Body of pancreas (tissue), 4 donors: ENCODE measurements at regions not wholly inside any gene's neighbourhood (a gene's known extent, or its start where the extent isn't known, plus 50 kb on each side); places are given as distances from the start of the nearest gene placed in this dataset.
"Not testable (repeated sequence)": the region's sequence is repeated elsewhere in the genome, so short reads cannot be mapped to it uniquely, and the experiment has no call there.

ENCODE experiments used
- ATAC-seq: fragments of 150-250 bp; one replicate; pipeline ENCODE4 v1.9.1; 2016
- DNase-seq, 4 donors: peaks; one replicate each; pipeline ENCODE4 v3.0.0-alpha.2; 2019
- H3K27ac ChIP-seq, 4 donors: fragments of 200-600 bp; sonication (generic); 1 replicate in 3 of 4; 2 replicates in 1 of 4; pipeline versions ENCODE4 v1.5.1 to v1.6.1; 2016 to 2019; ENCODE audit warnings: mild to moderate bottlenecking in 1 of 4, mixed read lengths in 1 of 4, moderate library complexity in 1 of 4
- H3K27me3 ChIP-seq, 2 donors: fragments of 200-600 bp; sonication (generic); one replicate each; pipeline ENCODE4 v1.6.0; 2016; ENCODE audit warnings: mild to moderate bottlenecking in 1 of 2
- H3K36me3 ChIP-seq, 2 donors: fragments of 200-600 bp; sonication (generic); replicated peaks in 1 of 2; 2 replicates each; pipeline ENCODE4 v1.5.1; 2016; ENCODE audit warnings: low read depth in 2 of 2; ENCODE audit not compliant: insufficient read depth in 1 of 2
- H3K4me1 ChIP-seq: fragments of 200-600 bp; sonication (generic); one replicate; pipeline ENCODE4 v1.6.0; 2016
- H3K4me3 ChIP-seq, 2 donors: fragments of 200-600 bp; sonication (generic); 1 replicate in 1 of 2; 2 replicates in 1 of 2; pipeline ENCODE4 v1.5.1; 2016 to 2019
- H3K9me3 ChIP-seq, 3 donors: fragments of 200-600 bp; sonication (generic); 1 replicate in 2 of 3; 2 replicates in 1 of 3; pipeline ENCODE4 v1.5.1; 2016
- CTCF ChIP-seq, 7 experiments: fragments of 450-650 bp in 4 of 7; fragments of 200-600 bp in 3 of 7; sonication (generic) in 3 of 7; IDR thresholded peaks; one replicate each; pipeline ENCODE4 v1.5.1; 2016 to 2019; ENCODE audit warnings: antibody characterized with exemption in 7 of 7
- POLR2A ChIP-seq, 3 donors: fragments of 450-650 bp; IDR thresholded peaks; one replicate each; pipeline ENCODE4 v1.6.1; 2016; ENCODE audit warnings: antibody characterized with exemption in 3 of 3, mild to moderate bottlenecking in 2 of 3
- WGBS, 2 donors: methylation state at CpG; one replicate each; pipeline ENCODE4 v1.1.5; 2017; 5-methylcytosine and 5-hydroxymethylcytosine counted together
- intact Hi-C: fragments of 100-400 bp; cut with DNase I; formaldehyde crosslinking; loops from one replicate; pipeline ENCODE4 v1.15.1; 2023

GRCh38 chr7:81045491-81046030 is 126.7 kb upstream of the SEMA3C start:
- no peaks in the 10 kb centered on the region for H3K4me1 ChIP-seq
- ATAC-seq (no peak), DNase-seq (no peak)
- no peaks in the 10 kb centered on the region for H3K9me3 ChIP-seq
- H3K4me3 ChIP-seq: no peak overlapping the region
- H3K27ac ChIP-seq: no peak overlapping the region
- no peaks in the 10 kb centered on the region for H3K27me3 ChIP-seq
- intact Hi-C loops: no loop called here
- TF ChIP-seq CTCF (IDR thresholded peaks at IDR 0.05): no peak
- TF ChIP-seq POLR2A (IDR thresholded peaks at IDR 0.05): no peak
- H3K36me3 ChIP-seq: no peaks in the 10 kb centered on the region

GRCh38 chr7:81042646-81043045 is 123.8 kb upstream of the SEMA3C start:
- H3K9me3 ChIP-seq, H3K36me3 ChIP-seq, H3K27me3 ChIP-seq, H3K4me3 ChIP-seq, H3K27ac ChIP-seq, ATAC-seq, H3K4me1 ChIP-seq, DNase-seq, intact Hi-C loops: not testable (repeated sequence)
- WGBS, 2 donors: 90% methylated on average over 11 of the region's 21 CpGs; no CpG with 5 or more reads in 1 of the 2 donors

- Histone ChIP-seq H3K27me3 (no peaks in the 10 kb centered on the region), H3K27ac (no peak overlapping the region), H3K4me1 (no peaks in the 10 kb centered on the region), H3K36me3 (no peaks in the 10 kb centered on the region), H3K4me3 (no peak overlapping the region), H3K9me3 (no peaks in the 10 kb centered on the region)
- TF ChIP-seq POLR2A (IDR thresholded peaks at IDR 0.05) (no peak), CTCF (IDR thresholded peaks at IDR 0.05) (no peak)
- DNase-seq (no peak), ATAC-seq (no peak)
- WGBS, 2 donors: 92 to 100% methylated on average over 1 of the region's 1 CpG
- intact Hi-C loops: no loop called here
Observed at GRCh38 chr7:81040496-81040895, 121.6 kb upstream of the SEMA3C start.

- H3K27ac ChIP-seq: no peak overlapping the region
- no peaks in the 10 kb centered on the region for H3K36me3 ChIP-seq
- TF ChIP-seq POLR2A (IDR thresholded peaks at IDR 0.05): no peak
- intact Hi-C loops: no loop called here
- no peak overlapping the region for H3K4me3 ChIP-seq
- no peaks in the 10 kb centered on the region for H3K9me3 ChIP-seq
- ATAC-seq (no peak), DNase-seq (no peak)
- H3K4me1 ChIP-seq: no peaks in the 10 kb centered on the region
- H3K27me3 ChIP-seq: no peaks in the 10 kb centered on the region
Observed at GRCh38 chr7:81036871-81037270, 118.0 kb upstream of the SEMA3C start.

- 63 to 69% methylated on average over 5 of the region's 5 CpGs for WGBS, 2 donors
- TF ChIP-seq CTCF (IDR thresholded peaks at IDR 0.05): no peak
- TF ChIP-seq POLR2A (IDR thresholded peaks at IDR 0.05): no peak
- Histone ChIP-seq H3K4me1 (no peaks in the 10 kb centered on the region), H3K4me3 (no peak overlapping the region), H3K9me3 (no peaks in the 10 kb centered on the region), H3K36me3 (no peaks in the 10 kb centered on the region), H3K27ac (no peak overlapping the region), H3K27me3 (no peaks in the 10 kb centered on the region)
- intact Hi-C loops: no loop called here
- no peak for ATAC-seq
- no peak for DNase-seq
Observed at GRCh38 chr7:81036057-81036456, 117.2 kb upstream of the SEMA3C start.

- Histone ChIP-seq H3K36me3 (no peaks in the 10 kb centered on the region), H3K4me1 (no peaks in the 10 kb centered on the region), H3K27me3 (no peaks in the 10 kb centered on the region), H3K27ac (no peak overlapping the region), H3K4me3 (no peak overlapping the region), H3K9me3 (no peaks in the 10 kb centered on the region)
- 80 to 81% methylated on average over 3 of the region's 3 CpGs for WGBS, 2 donors
- intact Hi-C loops: no loop called here
- DNase-seq (no peak), ATAC-seq (no peak)
- TF ChIP-seq CTCF (IDR thresholded peaks at IDR 0.05) (no peak), POLR2A (IDR thresholded peaks at IDR 0.05) (no peak)
Observed at GRCh38 chr7:81031996-81032395, 113.1 kb upstream of the SEMA3C start.
